HG03432 (cell line): ENCODE measurements at regions not wholly inside any gene's neighbourhood (a gene's known extent, or its start where the extent isn't known, plus 50 kb on each side); places are given as distances from the start of the nearest gene placed in this dataset.

Experiments
- ATAC-seq: cut with Tn5 transposase; IDR thresholded peaks from one replicate; pipeline ENCODE4 v1.9.1; 2021; ENCODE audit warnings: mild to moderate bottlenecking, moderate library complexity; ENCODE audit not compliant: unreplicated experiment

GRCh38 chr9:2925016-2925415 is 81.1 kb upstream of the PUM3 start:
- ATAC-seq = no peak

DNA sequence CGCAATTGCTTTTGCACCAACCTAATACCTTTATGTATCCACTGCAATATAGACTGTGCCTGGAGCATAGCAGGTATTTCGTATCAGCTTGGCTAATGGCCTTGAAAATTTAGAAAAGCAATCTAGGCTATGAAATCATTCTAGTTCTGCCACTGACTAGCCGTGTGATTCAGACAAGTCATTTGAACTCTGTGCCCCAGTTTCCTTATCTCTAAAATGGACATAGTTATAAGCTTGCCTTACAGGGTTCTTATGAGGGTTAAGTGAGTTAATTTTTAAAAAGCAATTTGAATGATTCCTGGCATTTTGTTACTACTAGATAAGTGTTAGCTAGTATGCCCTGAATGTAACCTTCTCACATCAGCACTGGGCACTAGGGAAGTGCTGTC is 80.5 kb upstream of the PUM3 start:
- ATAC-seq = no peak

GRCh38 chr9:2923766-2924379 is 80.0 kb upstream of the PUM3 start:
- no peak for ATAC-seq

DNA sequence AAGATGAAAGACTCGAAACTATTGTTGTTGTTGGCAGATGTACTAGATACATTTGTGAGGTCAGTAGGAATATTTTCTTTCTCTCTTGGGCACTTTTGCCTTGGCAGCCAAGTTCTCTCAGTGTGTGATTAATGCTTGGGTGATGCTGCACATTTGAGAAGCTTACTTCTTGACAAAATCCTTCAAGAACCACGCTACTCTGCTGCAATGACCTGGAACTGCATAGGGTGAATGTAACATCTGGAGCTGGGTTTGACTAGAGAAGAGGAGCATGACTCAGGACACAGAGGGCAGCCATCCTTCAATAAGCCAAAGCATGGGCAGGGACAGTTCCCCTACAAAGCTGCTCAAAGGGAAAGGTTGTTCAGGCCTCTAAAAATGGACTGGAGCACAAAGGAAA is 75.5 kb upstream of the PUM3 start:
- ATAC-seq = no peak

DNA sequence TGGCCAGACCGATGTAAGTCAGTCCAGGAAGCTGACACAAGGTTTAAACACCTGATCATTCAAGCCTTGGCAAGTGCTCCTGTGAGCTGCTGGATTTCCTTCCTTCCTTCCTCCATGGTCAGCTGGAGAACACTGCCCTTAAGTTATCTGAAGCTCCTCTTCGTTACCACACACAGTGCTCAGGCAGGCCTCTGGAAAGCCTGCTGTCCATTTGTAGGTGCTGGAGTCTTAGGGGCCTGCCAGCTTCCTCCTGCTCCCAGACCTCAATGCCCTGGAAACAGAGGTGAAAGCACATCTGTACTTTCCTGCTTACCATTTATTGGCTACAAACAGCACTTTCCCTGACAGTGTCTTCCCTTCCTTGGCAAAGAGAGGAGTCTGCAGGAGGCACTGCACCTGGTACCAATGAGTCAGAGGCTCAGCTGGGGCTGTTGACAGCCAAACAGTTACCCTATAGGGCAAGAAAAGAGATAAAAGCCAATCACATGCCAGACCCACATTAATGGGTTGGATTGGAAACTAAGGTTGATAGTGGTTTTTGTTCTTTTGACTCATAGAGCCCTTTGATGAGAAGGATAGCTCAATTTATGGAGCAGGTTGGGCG is 72.6 kb upstream of the PUM3 start:
- no peak for ATAC-seq

GRCh38 chr9:2913026-2913425 is 69.1 kb upstream of the PUM3 start:
- ATAC-seq = no peak

GRCh38 chr9:2907411-2907810 is 63.5 kb upstream of the PUM3 start:
- no peak for ATAC-seq

- ATAC-seq = no peak
Observed at GRCh38 chr9:2904242-2904930, 60.5 kb upstream of the PUM3 start.
